ENCODE measurements at regions not wholly inside any gene's neighbourhood (a gene's known extent, or its start where the extent isn't known, plus 50 kb on each side); places are given as distances from the start of the nearest gene placed in this dataset.

DNA sequence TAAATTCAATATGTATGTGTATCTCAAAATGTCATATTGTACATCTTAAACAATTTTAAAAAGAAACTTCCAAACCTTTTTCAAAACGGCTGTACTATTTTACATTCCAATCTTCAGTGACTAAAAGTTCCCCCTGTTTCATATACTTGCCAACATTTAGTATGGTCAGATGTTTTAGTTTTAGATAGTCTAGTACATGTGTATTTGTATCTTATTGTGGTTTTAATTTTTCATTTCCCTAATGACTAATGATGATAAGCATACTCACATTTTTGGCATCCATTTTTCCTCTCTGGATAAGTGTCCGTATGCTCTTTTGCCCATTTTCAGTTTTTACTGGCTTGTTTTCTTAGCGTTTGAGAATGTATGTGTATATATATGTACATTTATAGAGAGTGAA is 212.2 kb upstream of the MAGEB18 start:
- Histone ChIP-seq H3K9me2 (ENCODE audit: insufficient read depth, low read length) (no peaks in the 10 kb centered on the region), H3K4me2 (ENCODE audit: low read length) (no peak overlapping the region), H2AFZ (ENCODE audit: low read length) (no peak overlapping the region), H3K79me2 (ENCODE audit: insufficient read depth, low read depth, low read length) (no peaks in the 10 kb centered on the region), H3K4me1 (ENCODE audit: insufficient read depth, low read length, poor library complexity, severe bottlenecking) (no peaks in the 10 kb centered on the region), H3K36me3 (ENCODE audit: insufficient read depth, low read length) (no peaks in the 10 kb centered on the region), H3K9me3 (ENCODE audit: low read length) (no peaks in the 10 kb centered on the region), H4K20me1 (ENCODE audit: insufficient read depth, low read length) (no peaks in the 10 kb centered on the region), H3K4me3 (ENCODE audit: low read depth, low read length, poor library complexity, severe bottlenecking) (no peak overlapping the region), H3K27ac (ENCODE audit: low read depth, low read length, poor library complexity, severe bottlenecking) (no peak overlapping the region)
- intact Hi-C loops (cut with micrococcal nuclease; ENCODE audit: unreplicated experiment) = no loop called here
- CTCF ChIA-PET (ENCODE audit: unreplicated experiment) = no interaction called here
- POLR2A ChIA-PET = no interaction called here
- no TSS peak for BruUV-seq (replicated peaks)
- TF ChIP-seq EZH2phosphoT487 (IDR thresholded peaks at IDR 0.05; ENCODE audit: borderline replicate concordance, low read depth, low read length) = no peak
- TF ChIP-seq, protein P1, sequence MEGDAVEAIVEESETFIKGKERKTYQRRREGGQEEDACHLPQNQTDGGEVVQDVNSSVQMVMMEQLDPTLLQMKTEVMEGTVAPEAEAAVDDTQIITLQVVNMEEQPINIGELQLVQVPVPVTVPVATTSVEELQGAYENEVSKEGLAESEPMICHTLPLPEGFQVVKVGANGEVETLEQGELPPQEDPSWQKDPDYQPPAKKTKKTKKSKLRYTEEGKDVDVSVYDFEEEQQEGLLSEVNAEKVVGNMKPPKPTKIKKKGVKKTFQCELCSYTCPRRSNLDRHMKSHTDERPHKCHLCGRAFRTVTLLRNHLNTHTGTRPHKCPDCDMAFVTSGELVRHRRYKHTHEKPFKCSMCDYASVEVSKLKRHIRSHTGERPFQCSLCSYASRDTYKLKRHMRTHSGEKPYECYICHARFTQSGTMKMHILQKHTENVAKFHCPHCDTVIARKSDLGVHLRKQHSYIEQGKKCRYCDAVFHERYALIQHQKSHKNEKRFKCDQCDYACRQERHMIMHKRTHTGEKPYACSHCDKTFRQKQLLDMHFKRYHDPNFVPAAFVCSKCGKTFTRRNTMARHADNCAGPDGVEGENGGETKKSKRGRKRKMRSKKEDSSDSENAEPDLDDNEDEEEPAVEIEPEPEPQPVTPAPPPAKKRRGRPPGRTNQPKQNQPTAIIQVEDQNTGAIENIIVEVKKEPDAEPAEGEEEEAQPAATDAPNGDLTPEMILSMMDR (conservative IDR thresholded peaks at IDR 0.05; ENCODE audit: low read length) = no peak
- DNase-seq (ENCODE audit: low spot score) = no peak

- ChIA-PET CTCF (ENCODE audit: unreplicated experiment) (no interaction called here), POLR2A (no interaction called here)
- H3K4me1 ChIP-seq (ENCODE audit: insufficient read depth, low read length, poor library complexity, severe bottlenecking) = no peaks in the 10 kb centered on the region
- intact Hi-C loops (cut with micrococcal nuclease; ENCODE audit: unreplicated experiment) = no loop called here
- H3K79me2 ChIP-seq (ENCODE audit: insufficient read depth, low read depth, low read length) = no peaks in the 10 kb centered on the region
- no peak for TF ChIP-seq EZH2phosphoT487 (IDR thresholded peaks at IDR 0.05; ENCODE audit: borderline replicate concordance, low read depth, low read length)
- TF ChIP-seq, protein P1 (conservative IDR thresholded peaks at IDR 0.05; ENCODE audit: low read length) = no peak
- no peak overlapping the region for H3K4me2 ChIP-seq (ENCODE audit: low read length)
- no peaks in the 10 kb centered on the region for H4K20me1 ChIP-seq (ENCODE audit: insufficient read depth, low read length)
- H3K4me3 ChIP-seq (ENCODE audit: low read depth, low read length, poor library complexity, severe bottlenecking) = no peak overlapping the region
- H3K27ac ChIP-seq (ENCODE audit: low read depth, low read length, poor library complexity, severe bottlenecking) = no peak overlapping the region
- no peak for DNase-seq (ENCODE audit: low spot score)
- no peaks in the 10 kb centered on the region for H3K36me3 ChIP-seq (ENCODE audit: insufficient read depth, low read length)
- no peaks in the 10 kb centered on the region for H3K9me3 ChIP-seq (ENCODE audit: low read length)
- no peaks in the 10 kb centered on the region for H3K9me2 ChIP-seq (ENCODE audit: insufficient read depth, low read length)
- no peak overlapping the region for H2AFZ ChIP-seq (ENCODE audit: low read length)
- no TSS peak for BruUV-seq (replicated peaks)
These were observed 209.8 kb upstream of the MAGEB18 start for GRCh38 chrX:25928316-25928715.

DNA sequence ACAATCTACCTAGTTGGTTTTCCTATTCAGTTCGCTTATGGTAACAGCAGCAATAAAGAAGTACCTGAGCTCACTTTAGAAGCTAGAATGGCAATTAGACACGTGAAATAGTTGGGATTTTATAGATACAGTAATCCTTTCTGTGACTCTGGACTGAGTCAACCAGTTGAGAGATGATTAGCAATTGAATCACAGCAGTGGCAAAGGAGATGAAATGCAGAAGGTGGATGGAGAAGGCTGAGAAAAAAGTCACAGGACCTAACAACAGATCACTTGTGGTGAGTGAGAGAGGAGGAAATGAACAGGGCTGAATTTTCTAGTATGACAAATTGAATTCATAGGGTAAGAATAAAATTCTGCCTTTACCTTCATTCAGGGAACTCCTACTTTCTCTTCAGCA is 197.1 kb upstream of the MAGEB18 start:
- ChIA-PET POLR2A (no interaction called here), CTCF (ENCODE audit: unreplicated experiment) (no interaction called here)
- TF ChIP-seq, protein P1 (conservative IDR thresholded peaks at IDR 0.05; ENCODE audit: low read length) = no peak
- no peak for TF ChIP-seq EZH2phosphoT487 (IDR thresholded peaks at IDR 0.05; ENCODE audit: borderline replicate concordance, low read depth, low read length)
- Histone ChIP-seq H3K4me3 (ENCODE audit: low read depth, low read length, poor library complexity, severe bottlenecking) (no peak overlapping the region), H4K20me1 (ENCODE audit: insufficient read depth, low read length) (no peaks in the 10 kb centered on the region), H3K4me1 (ENCODE audit: insufficient read depth, low read length, poor library complexity, severe bottlenecking) (no peaks in the 10 kb centered on the region), H3K9me2 (ENCODE audit: insufficient read depth, low read length) (no peaks in the 10 kb centered on the region), H3K4me2 (ENCODE audit: low read length) (no peak overlapping the region), H3K79me2 (ENCODE audit: insufficient read depth, low read depth, low read length) (no peaks in the 10 kb centered on the region), H3K36me3 (ENCODE audit: insufficient read depth, low read length) (no peaks in the 10 kb centered on the region), H3K9me3 (ENCODE audit: low read length) (no peaks in the 10 kb centered on the region), H2AFZ (ENCODE audit: low read length) (no peak overlapping the region), H3K27ac (ENCODE audit: low read depth, low read length, poor library complexity, severe bottlenecking) (no peak overlapping the region)
- no peak for DNase-seq (ENCODE audit: low spot score)
- intact Hi-C loops (cut with micrococcal nuclease; ENCODE audit: unreplicated experiment) = no loop called here
- BruUV-seq (replicated peaks) = no TSS peak
